ENCODE measurements at regions not wholly inside any gene's neighbourhood (a gene's known extent, or its start where the extent isn't known, plus 50 kb on each side); places are given as distances from the start of the nearest gene placed in this dataset.
A peak's percentile ranks its signal among the peaks of the same experiment; 100 is the strongest.

DNA sequence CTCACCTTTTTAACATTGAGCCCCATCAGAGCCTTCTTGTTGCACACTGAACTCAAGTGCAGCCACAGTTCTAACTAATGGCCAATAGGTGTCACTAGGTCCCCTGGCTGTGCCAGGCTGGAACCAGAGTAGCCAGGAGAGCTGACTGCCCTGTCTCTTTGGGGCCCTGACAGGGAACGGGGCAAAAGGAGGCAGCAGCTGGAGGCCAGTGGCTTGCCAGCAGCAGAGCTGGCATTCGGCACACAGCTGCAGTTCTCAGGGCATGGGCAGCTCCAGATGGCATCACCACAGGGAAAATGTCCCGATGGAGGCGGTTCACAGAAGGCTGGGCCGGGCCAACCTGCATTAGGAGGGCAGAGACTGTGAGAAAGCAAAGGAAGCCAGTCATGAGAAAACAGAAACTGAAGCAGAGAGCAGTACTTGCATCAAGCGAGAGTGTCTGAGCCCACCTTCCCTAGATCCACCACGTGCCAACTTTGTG is 188.6 kb downstream of the FCRL5 start:
- POLR2A ChIA-PET, result no interaction called here
- no peaks in the 10 kb centered on the region for H3K4me1 ChIP-seq (ENCODE audit: control insufficient read depth, insufficient read depth, low read length)
- DNase-seq (ENCODE audit: low read depth, low spot score) (peak; percentile 17), ATAC-seq (peak; percentile 94)
- H3K9me3 ChIP-seq (ENCODE audit: control insufficient read depth, insufficient read depth, low read depth, low read length), result no peaks in the 10 kb centered on the region
- TF ChIP-seq SIN3A (IDR thresholded peaks at IDR 0.05; ENCODE audit: borderline replicate concordance, insufficient read depth, low read depth, low read length), result no peak
- TF ChIP-seq, protein P1, sequence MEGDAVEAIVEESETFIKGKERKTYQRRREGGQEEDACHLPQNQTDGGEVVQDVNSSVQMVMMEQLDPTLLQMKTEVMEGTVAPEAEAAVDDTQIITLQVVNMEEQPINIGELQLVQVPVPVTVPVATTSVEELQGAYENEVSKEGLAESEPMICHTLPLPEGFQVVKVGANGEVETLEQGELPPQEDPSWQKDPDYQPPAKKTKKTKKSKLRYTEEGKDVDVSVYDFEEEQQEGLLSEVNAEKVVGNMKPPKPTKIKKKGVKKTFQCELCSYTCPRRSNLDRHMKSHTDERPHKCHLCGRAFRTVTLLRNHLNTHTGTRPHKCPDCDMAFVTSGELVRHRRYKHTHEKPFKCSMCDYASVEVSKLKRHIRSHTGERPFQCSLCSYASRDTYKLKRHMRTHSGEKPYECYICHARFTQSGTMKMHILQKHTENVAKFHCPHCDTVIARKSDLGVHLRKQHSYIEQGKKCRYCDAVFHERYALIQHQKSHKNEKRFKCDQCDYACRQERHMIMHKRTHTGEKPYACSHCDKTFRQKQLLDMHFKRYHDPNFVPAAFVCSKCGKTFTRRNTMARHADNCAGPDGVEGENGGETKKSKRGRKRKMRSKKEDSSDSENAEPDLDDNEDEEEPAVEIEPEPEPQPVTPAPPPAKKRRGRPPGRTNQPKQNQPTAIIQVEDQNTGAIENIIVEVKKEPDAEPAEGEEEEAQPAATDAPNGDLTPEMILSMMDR (IDR thresholded peaks at IDR 0.05), result peak; percentile 82
- no peak for TF ChIP-seq POLR2AphosphoS5 (IDR thresholded peaks at IDR 0.05; ENCODE audit: low read depth, low read length)
- no peak overlapping the region for H3K27ac ChIP-seq (ENCODE audit: low read length)
- CTCF ChIA-PET, result interaction anchor here (0.6 kb wide), 1 partner anchor 133 kb away, joined by 3 read pairs; no protein-coding TSS in a partner anchor
- H3K36me3 ChIP-seq (ENCODE audit: control insufficient read depth, insufficient read depth, low read length), result no peaks in the 10 kb centered on the region
- intact Hi-C loops (cut with micrococcal nuclease; ENCODE audit: unreplicated experiment) (loop anchor here (5.0 kb wide), 1 partner anchor 171 kb away; no protein-coding TSS in a partner anchor), in situ Hi-C loops (cut with HindIII; ENCODE audit: low pct_unique_long_range_greater_than_20kb, low sequenced_read_pairs) (no loop called here)
- no peaks in the 10 kb centered on the region; the same call in 1 of the 2 replicates for H3K27me3 ChIP-seq (ENCODE audit: control insufficient read depth, insufficient read depth, low read length)
- H3K4me3 ChIP-seq (ENCODE audit: low read depth in 2 of 2, low read length in 2 of 2), result no peak overlapping the region
- BruUV-seq (replicated peaks), result no TSS peak

DNA sequence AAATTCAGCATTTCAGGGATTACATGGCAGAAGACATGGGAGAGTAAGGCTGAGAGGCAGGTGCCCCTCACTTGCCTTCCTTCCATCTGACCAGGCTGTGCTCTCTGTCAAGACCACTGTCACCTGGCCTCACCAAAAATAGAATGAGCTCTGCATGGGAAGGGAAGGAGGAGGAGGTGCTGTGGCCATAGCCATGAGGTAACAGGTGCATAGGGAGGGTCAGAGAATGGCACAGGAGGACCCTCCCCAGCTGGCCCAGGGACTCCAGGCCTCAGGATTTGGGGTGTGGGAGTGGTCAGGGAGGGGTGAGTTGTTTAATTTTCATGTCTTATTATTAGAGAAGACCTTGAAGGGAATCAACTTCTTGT is 192.3 kb downstream of the FCRL5 start:
- ChIA-PET CTCF (no interaction called here), POLR2A (no interaction called here)
- Histone ChIP-seq H3K27me3 (ENCODE audit: control insufficient read depth, insufficient read depth, low read length) (peaks cover 3% of the 10 kb centered on the region; the same call in 1 of the 2 replicates), H3K4me3 (ENCODE audit: low read depth in 2 of 2, low read length in 2 of 2) (no peak overlapping the region), H3K4me1 (ENCODE audit: control insufficient read depth, insufficient read depth, low read length) (no peaks in the 10 kb centered on the region), H3K36me3 (ENCODE audit: control insufficient read depth, insufficient read depth, low read length) (no peaks in the 10 kb centered on the region), H3K27ac (ENCODE audit: low read length) (no peak overlapping the region), H3K9me3 (ENCODE audit: control insufficient read depth, insufficient read depth, low read depth, low read length) (no peaks in the 10 kb centered on the region)
- ATAC-seq, result no peak
- in situ Hi-C loops (cut with HindIII; ENCODE audit: low pct_unique_long_range_greater_than_20kb, low sequenced_read_pairs) (no loop called here), intact Hi-C loops (cut with micrococcal nuclease; ENCODE audit: unreplicated experiment) (loop anchor here (5.0 kb wide), 1 partner anchor 168 kb away; no protein-coding TSS in a partner anchor)
- no TSS peak for BruUV-seq (replicated peaks)
- TF ChIP-seq SIN3A (IDR thresholded peaks at IDR 0.05; ENCODE audit: borderline replicate concordance, insufficient read depth, low read depth, low read length), result no peak
- TF ChIP-seq POLR2AphosphoS5 (IDR thresholded peaks at IDR 0.05; ENCODE audit: low read depth, low read length), result no peak
- TF ChIP-seq, protein P2, sequence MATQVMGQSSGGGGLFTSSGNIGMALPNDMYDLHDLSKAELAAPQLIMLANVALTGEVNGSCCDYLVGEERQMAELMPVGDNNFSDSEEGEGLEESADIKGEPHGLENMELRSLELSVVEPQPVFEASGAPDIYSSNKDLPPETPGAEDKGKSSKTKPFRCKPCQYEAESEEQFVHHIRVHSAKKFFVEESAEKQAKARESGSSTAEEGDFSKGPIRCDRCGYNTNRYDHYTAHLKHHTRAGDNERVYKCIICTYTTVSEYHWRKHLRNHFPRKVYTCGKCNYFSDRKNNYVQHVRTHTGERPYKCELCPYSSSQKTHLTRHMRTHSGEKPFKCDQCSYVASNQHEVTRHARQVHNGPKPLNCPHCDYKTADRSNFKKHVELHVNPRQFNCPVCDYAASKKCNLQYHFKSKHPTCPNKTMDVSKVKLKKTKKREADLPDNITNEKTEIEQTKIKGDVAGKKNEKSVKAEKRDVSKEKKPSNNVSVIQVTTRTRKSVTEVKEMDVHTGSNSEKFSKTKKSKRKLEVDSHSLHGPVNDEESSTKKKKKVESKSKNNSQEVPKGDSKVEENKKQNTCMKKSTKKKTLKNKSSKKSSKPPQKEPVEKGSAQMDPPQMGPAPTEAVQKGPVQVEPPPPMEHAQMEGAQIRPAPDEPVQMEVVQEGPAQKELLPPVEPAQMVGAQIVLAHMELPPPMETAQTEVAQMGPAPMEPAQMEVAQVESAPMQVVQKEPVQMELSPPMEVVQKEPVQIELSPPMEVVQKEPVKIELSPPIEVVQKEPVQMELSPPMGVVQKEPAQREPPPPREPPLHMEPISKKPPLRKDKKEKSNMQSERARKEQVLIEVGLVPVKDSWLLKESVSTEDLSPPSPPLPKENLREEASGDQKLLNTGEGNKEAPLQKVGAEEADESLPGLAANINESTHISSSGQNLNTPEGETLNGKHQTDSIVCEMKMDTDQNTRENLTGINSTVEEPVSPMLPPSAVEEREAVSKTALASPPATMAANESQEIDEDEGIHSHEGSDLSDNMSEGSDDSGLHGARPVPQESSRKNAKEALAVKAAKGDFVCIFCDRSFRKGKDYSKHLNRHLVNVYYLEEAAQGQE (IDR thresholded peaks at IDR 0.05; ENCODE audit: insufficient read depth in 1 of 2, low read depth in 2 of 2, low read length in 1 of 2), result no peak
- TF ChIP-seq TCF7L2 (IDR thresholded peaks at IDR 0.05; ENCODE audit: low read depth, low read length), result no peak
- TF ChIP-seq, protein P1 (IDR thresholded peaks at IDR 0.05), result no peak
- no peak for DNase-seq (ENCODE audit: low read depth, low spot score)
